G401 (cell line): ENCODE measurements at regions not wholly inside any gene's neighbourhood (a gene's known extent, or its start where the extent isn't known, plus 50 kb on each side); places are given as distances from the start of the nearest gene placed in this dataset.
"Not testable (repeated sequence)": the region's sequence is repeated elsewhere in the genome, so short reads cannot be mapped to it uniquely, and the experiment has no call there.

Source experiments
- DNase-seq: peaks from one replicate; pipeline ENCODE4 v3.0.0-alpha.2; 2015; ENCODE audit warnings: low spot score
- in situ Hi-C: cut with HindIII; loops from 2 replicates; pipeline ENCODE4 v1.10.0; 2016; ENCODE audit warnings: low sequenced_read_pairs, mixed read lengths

DNA sequence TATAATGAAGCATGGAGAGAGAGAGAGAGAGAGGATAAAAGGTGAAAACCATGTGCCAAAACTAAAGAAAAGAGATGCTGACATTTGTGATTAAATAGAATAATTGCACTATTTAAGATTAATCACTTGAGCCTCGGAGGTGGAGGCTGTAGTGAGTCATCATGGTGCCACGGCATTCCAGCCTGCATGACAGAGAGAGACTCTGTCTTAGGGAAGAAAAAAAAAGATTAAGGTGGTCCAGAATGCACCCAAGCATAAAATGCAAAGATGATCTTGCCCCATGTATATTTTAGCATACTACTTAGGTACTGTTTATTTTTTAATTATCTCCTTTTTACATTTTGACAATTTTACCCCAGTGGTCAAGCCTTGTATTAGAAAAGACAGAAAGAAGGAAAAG is 742.5 kb downstream of the SPATA31A1 start:
- in situ Hi-C loops: not testable (repeated sequence)

DNA sequence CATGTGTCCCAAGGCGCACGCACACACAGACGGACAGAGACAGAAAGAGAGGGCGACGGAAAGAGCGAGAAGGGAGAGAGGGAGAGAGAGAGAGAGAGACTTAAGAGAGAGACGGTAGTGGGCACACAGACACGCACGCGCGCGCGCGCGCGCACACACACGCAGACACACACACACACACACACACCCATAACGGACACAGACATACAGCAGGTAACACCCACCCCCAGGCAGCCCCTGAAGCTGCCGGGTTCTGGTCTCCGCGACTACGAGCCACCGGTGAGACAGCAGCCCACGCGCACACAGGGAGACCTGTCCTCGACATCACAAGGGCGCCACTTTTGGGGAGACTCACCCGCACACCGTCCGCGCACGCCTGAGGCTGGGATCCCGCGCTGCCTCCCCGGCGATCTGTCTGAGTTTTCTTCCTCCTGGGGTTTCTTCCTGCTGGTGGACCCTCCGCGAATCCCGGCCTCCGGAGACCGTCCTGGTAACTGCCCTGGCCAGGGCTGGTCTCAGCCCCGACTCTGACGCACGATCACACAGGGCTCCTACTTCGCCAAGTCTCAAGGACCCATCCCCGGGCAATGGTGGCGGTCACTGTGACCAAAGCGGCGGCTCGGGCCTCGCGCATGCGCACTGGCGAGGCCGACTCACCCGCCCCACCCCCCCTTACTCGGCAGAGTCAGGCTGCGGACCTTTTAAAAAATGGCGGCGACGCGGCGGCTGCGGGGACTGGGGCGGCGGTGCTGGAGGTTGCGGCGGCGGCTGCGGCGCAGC is 750.7 kb downstream of the SPATA31A1 start:
- in situ Hi-C loops: not testable (repeated sequence)
- DNase-seq: peak; percentile 14

More for the DNA sequence above, 742.5 kb downstream of the SPATA31A1 start:
- not testable (repeated sequence) for DNase-seq

DNA sequence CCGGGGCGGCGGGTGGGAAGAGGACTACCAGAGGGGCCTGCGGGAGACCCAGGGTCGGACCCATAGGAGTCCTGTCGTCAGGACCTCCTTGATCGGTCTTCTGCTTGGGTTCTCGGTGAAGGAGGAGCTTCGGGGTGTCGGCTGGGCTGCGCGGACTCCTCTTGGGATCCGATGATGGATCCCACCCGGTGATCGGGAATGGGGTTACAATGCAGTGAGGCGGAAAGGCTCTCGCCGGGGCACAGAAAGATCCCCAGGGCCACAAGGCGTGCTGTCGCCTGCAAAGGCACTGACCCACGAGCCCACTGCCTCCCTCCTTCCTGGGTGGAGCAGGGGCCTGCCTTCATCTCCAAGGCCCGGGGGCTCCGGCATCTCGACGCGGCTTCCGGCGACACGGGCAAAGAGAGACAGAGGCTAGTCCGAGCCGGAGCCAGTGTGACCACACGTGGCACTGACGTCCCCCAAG is 751.3 kb downstream of the SPATA31A1 start:
- in situ Hi-C loops, DNase-seq: not testable (repeated sequence)

DNA sequence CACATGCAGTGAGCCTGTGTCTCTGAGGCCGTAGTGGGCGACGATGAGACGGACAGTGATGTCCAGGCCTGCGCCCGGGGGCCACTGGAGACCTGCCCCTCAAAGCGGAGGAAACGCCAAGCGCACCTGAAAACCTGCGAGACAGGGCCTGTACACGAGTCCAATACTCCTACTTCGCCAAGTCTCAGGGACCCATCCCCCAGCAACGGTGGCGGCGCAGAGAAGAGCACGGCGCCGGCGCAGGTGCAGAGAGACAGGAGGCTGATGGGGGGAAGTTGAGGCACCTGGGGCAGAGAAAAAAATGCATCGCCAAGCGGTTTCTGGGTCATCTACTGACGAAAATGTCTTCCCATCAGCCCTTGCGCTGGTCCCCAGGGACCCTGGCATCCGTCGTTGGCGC is 751.8 kb downstream of the SPATA31A1 start:
- DNase-seq: not testable (repeated sequence)

DNA sequence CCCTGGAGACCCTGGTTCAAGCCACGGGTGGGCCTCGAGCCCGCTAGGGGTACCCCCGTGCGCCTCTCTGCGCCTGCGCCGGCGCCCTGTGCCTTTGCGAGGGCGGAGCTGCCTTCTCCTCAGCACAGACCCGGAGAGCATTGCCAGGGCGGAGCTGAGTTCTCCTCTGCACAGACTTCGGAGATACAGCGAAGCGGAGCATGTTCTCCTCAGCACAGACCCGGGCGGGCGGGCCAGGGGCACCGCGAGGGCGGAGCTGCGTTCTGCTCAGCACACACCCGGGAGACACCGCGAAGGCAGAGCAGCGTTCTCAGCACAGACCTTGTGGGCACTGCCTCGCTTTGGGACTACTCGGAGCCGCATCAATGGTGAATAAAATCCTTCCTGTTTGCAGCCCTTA is 753.0 kb downstream of the SPATA31A1 start:
- in situ Hi-C loops, DNase-seq: not testable (repeated sequence)

More for the DNA sequence above, 751.8 kb downstream of the SPATA31A1 start:
- in situ Hi-C loops: not testable (repeated sequence)

DNA sequence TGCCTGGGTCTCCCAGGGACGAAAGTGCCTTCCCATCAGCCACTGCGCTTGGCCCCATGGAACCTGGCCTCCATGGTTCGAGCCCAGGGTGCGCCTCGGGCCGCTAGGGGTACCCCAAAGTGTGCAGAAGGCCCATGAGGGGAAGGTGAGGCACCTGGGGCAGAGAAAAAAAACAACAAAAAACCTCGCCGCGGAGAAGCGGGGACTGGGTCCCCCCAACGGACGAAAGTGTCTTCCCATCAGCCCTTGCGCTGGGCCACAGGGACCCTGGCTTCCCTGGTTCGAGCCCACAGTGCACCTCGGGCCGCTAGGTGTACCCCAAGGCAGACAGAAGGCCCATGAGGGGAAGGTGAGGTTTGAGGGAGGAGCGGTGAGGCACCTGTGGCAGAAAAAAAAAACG is 755.3 kb downstream of the SPATA31A1 start:
- DNase-seq, in situ Hi-C loops: not testable (repeated sequence)

DNA sequence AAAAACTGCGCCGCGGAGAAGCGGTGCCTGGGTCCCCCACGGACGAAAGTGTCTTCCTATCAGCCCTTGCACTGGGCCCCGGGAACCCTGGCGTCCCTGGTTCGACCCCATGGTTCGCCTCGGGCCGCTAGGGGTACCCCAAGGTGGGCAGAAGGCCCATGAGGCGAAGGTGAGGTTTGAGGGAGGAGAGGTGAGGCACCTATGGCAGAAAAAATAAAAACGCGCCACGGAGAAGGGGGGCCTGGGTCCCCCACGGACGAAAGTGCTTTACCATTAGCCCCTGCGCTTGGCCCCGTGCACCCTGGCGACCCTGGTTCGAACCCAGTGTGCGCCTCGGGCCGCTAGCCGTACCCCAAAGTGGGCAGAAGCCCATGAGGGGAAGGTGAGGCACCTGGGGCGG is 756.1 kb downstream of the SPATA31A1 start:
- DNase-seq, in situ Hi-C loops: not testable (repeated sequence)

DNA sequence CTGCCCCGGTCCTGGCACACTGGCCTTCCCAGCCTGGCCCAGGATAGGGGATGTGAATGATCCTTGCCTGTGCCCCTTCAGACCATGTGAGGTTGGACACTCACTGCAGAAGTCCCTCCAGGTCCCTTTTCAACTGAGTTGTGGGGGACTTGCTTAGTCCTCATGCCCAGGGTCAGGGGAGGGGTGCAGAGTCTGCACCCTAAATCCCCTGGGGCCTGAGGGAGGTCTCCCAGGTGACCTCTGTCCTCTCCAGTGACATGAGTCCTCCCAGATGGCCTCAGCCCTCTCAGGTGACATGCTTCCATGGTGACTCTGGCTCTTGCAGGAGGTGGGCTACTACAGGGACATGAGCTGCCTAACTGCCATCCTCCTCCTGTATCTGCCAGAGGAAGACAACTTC is 775.1 kb downstream of the SPATA31A1 start:
- in situ Hi-C loops: not testable (repeated sequence)

DNA sequence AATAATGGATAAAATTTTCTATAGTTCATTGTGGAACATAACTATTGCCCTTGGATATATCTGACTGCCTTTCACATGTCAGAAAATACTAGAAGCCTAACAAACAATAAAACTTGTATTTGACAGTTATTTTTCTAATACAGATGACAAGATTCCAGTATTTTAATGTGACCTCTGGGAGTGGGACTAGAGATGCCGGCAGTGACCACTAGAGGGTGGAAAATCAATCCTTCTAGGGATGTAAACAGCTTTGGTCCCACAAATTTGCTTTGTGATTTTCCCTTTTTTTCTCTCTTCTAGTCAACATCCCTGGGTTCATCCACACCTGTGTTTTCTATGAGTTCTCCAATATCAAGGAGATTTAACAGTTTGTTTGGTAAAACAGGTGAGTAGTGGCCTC is 813.7 kb downstream of the SPATA31A1 start:
- in situ Hi-C loops, DNase-seq: not testable (repeated sequence)

More for the DNA sequence above, 775.1 kb downstream of the SPATA31A1 start:
- not testable (repeated sequence) for DNase-seq

DNA sequence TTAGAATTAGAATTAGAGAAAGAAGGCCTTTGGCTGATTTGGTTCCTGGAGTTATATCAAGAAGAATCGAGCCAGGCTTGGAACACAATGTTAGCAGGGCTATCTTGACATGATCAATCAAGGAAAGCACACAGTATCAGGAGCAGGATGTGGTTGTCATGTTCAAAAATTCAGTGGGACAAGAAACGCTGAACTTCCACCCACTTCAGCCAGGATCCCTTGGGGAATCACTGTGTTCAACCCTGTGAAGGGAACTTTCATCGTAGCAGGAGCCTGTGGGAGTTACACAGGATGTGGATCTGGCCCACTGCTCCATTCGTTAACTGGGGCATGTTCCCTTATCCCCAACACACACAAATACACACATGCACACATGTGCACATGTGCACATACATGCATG is 817.8 kb downstream of the SPATA31A1 start:
- in situ Hi-C loops, DNase-seq: not testable (repeated sequence)

DNA sequence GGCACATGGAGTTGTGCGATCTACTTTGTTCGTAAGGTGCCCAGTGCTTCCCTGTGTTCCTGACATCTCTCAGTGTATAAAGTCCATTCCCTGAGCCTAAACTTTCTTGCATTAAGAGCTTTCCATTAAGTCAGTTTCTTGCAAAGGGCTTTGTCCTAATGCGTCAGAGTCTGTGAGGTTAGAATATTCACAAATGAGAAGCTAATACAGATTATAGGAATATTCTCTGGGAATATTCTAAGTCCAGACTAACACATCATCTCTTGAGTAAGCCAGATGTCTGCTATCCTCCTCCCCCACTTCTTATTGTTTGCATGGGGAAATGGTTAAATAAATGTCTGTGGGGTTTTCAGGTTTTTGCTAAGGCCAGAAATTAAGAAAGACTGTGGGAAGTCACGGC is 818.6 kb downstream of the SPATA31A1 start:
- DNase-seq: not testable (repeated sequence)

DNA sequence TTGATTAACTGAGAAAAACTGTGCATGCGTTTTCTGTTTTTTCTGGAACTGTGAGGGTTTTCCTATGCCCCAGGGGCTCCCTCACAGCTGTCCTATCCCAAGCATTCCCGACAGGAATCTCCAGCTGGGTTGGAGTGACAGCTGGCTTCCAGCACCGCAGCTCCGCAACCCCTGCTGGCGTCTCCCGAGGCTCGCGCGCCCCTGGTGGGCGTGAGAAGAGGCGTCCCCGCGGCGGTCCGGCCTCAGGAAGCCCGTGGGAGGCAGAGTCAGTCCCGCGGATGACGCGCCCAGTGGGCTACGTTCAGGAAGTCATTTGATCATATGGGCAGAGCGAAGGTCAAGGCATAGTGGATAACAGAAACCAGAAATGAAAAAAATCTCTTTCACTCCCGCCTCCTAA is 821.9 kb downstream of the SPATA31A1 start:
- DNase-seq, in situ Hi-C loops: not testable (repeated sequence)

More for the DNA sequence above, 818.6 kb downstream of the SPATA31A1 start:
- in situ Hi-C loops: not testable (repeated sequence)

DNA sequence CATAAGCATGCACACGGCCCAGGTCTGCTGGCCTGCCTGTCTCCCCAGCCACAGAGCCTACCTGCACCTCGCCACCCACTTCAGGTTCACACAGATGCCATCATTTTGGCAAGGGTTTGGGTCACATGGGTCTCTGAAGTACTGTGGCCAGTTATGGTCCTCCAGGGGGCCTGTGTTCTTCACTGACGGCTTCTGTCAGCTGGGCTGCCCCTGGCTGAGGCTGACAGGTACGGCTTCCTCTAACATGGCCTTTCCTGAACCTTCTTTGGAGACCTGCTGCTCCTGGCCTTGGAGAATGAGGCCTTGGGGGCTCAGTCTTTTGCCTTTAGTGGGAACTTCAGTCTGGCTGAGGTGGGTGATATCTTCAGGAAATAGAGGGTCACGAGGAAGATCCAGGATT is 835.9 kb downstream of the SPATA31A1 start:
- DNase-seq, in situ Hi-C loops: not testable (repeated sequence)

DNA sequence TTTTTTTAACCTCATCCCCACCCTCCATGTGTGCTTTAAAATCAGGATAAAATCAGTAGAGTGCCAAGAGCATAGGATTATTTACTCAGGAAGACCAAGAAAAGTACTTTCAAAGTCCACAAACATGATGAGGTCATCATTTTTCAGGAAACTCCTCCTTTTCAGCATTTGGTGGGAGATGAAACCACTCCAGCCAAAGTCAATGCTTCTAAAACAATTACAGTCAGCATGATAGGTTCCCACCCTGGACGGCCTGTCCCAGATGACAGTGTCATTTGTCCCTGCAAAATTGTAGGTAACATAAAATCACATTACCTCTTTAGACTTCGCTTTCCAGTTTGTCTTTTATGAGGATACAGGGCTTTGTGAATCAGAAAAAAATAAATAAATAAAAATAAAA is 836.7 kb downstream of the SPATA31A1 start:
- DNase-seq, in situ Hi-C loops: not testable (repeated sequence)

DNA sequence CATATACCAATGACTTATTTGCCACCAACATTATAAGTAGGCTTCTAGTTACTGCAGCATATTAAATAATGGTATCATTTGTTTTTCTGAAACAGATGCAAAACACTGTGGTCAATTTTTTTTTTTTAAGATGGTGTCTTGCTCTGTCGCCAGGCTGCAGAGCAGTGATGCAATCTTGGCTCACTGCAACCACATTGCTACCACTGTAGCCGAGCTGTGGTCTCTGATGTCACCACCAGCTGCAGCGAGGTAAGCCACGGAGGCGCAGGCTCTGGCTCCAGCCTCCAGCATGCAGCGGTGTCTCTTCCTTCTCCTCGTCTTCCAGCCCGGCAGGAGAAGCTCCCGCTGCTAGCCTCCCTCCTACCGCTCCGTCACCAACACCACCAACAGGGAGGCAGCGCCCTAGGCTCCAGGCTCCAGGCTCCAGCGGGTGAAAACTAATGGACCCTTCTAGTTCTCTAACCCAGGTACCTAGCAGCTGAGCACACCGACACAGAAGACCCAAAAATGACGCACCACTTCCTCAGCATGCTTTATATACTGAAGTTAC is 840.8 kb downstream of the SPATA31A1 start:
- DNase-seq, in situ Hi-C loops: not testable (repeated sequence)

DNA sequence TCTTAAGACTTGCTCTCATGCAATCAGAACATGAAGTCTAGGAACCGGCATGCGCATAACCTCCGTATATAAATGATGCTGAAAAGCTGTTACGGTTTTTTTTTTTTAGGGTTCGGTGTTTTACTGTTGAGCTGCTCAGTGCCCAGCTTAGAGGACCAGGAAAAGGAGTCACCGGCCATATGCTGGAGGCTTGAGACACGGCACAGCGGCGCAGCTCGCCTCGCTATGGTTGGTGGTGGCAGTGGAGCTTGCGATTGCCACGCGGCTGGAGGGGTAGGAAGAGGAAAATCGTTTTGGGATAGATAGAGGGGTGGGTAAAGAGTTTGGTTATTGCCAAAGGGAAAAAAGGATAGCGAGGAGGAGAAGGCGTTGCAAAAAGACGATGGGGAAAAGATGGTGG is 841.3 kb downstream of the SPATA31A1 start:
- in situ Hi-C loops: not testable (repeated sequence)

DNA sequence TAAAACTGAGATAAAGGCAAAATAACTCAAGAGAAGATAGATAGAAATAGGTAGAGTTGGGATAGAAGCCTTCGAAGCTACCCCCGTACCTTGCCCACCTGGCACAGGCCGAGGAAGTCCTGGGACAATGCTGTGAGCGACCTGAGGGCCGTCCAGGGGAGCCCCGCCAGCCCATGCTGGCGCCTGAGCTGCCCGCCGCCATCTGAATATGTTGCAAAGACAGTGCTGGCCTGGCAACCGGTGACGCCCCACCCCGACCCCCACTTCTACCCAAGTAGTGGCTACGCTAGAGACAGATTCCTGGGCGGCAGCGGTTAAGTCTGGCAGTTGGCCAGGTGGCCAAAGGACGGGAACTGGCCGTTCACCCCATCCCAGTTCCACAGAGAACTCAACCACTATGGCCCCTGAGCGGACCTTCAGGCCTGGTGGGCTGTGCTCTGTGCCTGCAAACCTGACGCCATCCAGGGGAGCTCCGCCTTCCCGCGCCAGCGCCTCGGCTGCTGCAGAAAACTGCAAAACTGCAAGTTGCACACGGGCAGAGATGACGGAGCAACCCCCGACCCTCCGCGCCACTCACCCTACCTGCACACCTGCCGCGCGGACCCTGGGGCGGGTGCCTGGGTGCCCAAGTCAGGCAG is 866.2 kb downstream of the SPATA31A1 start:
- in situ Hi-C loops, DNase-seq: not testable (repeated sequence)

More for the DNA sequence above, 841.3 kb downstream of the SPATA31A1 start:
- DNase-seq: not testable (repeated sequence)

DNA sequence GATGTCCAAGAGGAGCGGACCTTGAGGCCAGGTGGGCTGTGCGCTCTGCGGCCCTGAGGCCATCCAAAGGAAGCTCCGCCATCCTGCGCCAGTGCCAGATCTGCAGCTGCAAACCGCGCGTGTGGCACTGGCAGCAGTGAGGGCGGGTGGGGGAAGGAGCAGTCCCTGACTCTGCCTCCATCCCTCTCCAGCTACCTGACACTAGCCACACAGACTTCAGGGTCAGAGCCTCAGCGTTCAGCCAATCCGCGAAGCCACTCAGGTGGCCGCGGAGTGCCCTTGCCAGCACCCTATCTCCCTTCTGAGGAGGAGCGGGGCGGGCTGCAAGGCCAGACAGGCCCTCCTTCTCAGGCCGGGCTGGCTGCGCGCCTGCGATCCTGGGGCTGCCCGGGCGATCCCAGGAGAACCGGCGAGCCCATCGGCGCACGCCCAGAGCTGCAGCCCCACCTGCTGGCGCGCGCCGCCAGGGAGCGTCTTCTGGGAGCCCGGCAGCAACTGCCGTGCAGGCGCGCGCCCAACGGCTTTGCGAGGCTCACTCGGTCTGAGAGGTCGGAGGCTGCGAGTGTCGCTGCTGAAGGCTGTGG is 867.2 kb downstream of the SPATA31A1 start:
- in situ Hi-C loops, DNase-seq: not testable (repeated sequence)

DNA sequence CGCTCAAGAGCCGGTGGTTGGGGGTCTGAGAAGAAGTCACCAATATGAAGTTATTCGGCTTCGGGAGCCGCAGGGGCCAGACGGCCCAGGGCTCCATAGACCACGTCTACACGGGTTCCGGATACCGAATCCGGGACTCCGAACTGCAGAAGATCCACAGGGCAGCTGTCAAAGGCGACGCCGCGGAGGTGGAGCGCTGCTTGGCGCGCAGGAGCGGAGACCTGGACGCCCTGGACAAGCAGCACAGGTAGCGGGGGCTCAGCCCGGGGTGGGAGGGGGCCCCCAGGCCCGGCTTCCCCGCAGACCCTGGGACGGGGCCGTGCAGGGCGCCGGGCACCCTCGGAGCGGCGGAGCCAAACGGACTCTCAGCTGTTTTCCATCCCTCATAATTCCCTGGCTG is 867.9 kb downstream of the SPATA31A1 start:
- in situ Hi-C loops, DNase-seq: not testable (repeated sequence)
